ENCODE measurements at regions not wholly inside any gene's neighbourhood (a gene's known extent, or its start where the extent isn't known, plus 50 kb on each side); places are given as distances from the start of the nearest gene placed in this dataset.
"Not testable (repeated sequence)": the region's sequence is repeated elsewhere in the genome, so short reads cannot be mapped to it uniquely, and the experiment has no call there.

DNA sequence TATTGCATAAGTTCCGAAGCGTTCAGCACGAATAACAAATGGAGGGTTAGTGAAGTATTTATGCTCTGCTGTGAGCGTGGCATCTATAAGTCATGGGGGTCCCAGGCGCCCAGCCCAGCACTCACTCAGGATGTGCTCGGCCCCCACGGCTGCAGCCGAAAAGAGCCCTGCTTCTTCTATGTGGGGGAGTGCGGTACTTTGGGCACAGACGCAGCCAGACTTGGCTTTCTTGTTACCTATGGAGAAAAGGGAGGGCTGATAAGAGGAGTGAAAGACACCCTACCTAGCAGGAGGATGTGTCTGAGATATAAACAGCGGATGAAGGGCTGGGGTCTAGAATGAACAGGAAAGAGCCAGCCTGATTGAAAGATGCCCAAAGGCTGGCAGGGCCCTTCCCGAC is 51.4 kb downstream of the MRPL36 start:
- FAIRE-seq = no peak

DNA sequence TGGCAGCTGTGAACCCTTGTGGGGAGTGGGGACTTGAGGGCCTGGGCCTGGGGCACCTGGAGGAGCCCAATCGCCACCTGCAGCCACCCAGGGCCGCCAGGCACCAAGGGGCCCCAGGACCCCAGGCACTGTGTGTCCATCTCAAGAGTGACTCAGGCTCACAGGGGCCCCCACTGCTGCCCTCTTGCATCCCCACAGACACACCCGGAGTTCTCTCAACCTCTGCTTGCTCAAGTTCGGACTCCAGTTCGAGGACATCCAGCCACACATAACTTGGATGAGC is 51.9 kb downstream of the MRPL36 start:
- FAIRE-seq = no peak

DNA sequence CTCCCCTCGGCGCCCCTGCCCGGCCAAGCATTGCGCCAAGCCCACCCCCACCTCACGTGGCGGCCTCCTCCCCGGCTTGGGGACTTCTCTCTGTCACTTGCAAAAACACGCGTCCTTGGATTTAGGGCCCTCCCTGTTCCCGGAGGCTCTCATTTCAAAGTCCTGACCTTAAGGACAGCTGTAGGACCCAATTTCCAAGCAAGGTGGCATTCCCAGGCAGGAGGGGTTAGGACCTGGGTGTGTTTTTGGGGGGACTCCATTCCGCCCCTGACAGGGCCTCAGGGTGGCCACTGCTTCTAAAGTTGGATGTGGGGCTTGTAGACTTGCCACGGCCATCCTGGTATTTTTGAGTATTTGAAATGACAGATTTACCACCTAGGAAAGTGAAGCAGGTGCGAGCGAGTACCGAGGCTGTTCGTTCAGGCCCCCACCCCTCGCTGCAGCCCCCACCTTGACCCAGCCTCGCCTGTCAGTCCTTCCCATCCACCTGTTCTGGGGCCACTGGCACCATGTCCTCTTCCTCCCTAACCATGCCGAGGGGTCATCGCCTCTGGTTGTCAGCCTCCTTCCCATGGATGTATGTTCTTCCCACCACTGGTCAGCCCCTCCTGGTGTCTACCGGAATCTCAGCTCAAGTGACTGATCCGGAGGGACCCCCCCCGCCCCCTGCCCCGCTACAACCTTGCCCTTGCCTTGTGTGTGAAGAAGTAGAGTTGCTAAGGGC is 52.4 kb downstream of the MRPL36 start:
- FAIRE-seq = no peak

DNA sequence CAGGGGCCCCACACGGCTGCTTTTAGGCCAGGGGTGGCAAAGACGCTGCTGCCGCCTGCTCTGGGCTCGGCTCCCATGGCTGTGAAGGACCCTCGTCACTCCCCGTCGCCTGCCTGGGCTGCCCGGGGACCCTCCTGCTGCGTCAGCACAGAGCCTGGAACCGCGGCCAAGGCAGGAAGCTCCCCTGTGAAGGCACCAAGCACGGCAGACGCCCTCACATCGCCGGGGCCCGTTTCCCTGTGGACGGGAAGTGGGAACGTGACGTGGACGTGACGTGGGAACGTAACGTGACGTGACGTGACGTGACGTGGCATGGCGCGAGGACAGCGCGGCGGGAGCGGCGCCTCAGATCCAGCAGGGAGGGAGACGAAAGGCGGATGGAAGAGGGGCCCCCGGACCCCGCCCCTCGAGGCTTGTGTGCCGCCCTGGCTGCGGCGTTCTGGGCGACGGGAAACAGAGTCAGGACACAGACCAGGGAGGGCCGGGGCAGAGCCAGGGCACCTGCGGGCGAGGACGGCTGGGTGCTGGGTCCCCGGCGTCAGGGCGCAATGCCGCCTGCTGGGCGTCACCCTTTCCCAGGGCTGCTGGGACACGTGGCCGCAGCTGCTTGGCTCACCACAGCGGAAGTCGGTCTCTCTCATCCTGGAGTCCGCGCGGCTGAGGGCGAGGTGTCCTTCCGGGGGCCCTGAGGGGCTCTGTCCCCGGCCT is 53.1 kb downstream of the MRPL36 start:
- no peak for FAIRE-seq

DNA sequence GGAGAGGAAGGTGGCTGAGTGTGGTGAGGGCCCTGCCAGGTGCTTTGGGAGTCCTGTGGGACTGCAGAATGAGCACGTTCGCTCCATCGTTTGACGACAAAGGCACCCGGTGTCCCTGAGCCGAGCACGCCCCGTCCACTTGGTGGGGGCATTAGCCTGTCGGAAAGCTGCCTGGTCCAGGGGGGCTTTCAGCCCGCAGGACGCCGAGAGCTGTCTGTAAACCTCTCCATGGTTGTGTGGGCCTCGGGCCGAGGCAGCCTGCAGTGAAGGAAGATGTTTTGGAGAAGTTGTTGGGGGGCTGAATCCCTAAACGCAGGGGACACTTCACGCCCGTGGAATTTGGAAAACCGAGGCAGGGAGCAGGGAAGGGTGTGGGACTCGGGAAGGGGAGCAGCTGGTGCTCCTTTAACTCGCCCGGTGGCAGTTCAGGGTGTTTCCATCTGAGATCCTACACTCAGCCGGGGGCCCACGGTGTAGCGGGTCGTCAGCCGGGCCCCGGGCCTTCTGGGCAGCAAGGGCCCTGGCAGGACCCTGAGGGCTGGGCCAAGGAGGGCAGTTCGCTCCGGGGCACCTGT is 53.8 kb downstream of the MRPL36 start:
- no peak for FAIRE-seq

DNA sequence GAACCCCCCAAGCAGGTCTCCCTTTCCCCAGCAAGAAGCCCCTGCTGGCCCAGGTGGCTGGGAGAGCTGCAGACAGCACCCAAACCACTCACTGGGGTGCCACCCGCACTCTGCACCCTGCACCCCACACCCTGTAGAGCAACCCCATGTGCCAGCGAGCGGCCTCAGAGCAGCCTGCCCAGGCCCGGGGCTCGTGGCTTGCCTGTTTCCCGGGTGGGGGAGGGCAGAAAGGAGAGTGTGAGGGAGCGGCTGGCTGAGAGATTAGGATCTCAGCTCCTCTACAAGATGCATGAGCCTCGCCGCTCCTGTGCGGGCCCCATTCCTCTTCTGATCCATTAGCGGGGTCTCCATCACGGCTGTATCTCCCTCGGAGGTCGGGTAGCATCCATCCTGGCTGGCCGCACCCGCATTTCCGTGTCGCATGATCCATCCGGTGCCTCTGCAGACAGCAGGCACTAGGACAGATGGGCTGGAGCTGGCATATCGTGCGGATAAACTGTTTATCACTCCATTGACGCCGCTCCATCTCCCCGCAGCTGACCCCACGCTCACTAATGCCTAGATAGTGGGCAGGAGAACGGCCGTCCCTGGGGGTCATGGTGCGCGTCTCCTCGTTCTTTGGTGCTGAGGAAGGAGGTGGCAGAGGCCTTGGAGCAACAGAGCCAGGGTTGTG is 54.4 kb downstream of the MRPL36 start:
- no peak for FAIRE-seq

DNA sequence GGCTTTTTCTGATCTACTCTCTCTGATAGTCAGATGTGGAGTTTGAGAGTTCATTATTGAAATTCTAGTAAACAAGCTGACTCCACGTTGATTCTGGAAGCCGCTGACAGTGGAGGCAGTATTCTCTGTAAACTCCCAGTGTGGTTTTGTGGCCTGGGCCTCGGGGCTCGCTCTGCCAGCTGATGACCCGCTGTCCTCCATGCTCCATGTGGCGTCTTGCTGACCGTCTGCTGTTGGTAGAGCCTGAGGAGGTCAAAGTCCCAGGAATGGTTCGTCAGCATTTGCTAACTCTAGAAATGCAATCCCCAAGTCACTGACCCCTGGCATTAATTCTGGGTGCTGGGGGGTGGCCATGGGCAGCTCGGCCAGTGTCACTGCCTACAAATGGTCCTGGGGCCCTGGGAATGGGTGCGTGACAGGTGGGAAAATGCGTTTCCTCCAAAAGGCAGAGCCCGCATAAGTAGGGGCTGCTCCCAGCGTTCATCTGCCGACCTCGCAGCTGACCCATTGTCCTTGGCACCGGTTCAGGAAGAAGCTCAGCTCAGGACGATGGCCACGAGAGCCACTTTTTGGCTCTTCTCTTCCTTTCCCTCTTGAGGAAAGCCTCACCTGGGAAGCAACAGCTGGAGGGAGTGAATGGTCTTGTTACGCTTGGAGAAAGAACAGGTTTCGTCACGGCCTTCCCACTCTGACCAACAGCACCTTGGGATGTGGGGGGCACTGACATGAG is 55.1 kb downstream of the MRPL36 start:
- FAIRE-seq = no peak

DNA sequence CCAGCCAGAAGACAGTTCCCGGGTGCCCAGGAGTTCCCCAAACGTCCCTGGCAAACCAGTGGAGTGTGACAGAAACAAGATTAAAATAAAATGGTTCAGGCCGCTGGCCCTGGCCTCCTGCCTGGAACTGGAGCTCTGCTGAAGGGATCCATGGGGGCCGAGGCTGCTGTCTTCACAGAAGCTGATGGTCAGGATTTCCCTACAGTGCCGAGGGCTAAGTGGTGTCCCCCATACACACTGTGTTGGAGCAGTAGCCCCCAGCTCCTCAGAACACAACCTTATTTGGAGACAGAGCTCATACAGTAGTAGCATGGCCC is 55.9 kb downstream of the MRPL36 start:
- no peak for FAIRE-seq

DNA sequence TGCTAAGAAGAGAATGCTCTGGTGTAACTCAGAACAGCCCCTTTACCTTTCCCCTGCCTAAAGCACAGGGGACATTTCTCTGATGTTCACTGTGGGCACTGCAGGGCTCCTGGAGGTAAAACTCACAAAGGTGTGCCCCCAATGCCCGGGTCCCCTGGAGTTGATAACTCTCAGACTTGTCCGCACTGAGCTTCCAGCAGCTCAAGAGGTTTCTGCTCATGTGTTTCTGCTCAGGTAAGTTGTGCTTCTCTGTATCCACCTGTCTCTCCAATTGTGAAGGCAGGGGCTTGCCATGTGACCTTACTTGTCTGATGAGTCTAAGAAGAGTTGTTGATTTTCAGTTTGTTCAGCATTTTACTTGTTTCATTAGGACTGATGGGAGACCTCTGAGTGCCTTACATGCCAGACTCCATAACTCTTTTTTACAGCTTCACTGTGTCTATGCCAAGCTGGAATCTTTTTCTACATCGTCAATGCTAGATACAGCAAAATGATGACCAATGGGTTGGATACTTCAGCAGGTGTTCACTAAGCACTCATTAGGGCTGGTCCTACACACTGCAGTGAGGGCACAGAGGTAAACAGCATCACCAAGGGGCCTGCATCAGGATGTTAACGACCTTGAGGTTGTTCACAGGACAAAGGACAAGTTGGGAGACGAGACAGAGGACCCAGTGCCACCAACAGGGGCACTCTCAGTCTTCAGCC is 56.4 kb downstream of the MRPL36 start:
- no peak for FAIRE-seq

DNA sequence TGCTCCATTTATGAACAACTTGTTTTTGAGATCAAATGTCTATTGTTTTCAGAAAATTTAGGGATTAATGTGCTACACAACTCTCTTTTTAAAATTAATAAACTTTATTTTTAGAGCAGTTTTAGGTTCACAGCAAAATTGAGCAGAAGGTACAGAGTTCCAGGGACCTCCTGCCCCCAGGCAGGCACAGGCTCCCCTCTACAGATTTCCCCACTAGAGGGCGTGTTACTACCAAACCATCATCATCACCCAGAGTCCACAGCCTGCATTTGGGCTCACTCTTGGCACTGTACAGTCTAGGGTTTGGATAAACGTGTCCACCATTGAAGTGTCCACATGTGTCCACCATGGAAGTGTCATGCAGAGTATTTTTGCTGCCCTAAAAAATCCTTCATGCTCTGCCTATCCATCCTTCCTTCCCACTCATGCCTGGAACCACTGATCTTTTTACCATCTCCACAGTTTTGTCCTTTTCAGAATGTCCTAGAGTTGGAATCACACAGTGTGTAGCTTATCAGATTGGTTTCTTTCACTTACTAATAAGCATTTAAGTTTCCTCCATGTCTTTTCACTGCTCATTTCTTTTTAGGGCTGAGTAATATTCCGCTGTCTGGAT is 61.7 kb downstream of the MRPL36 start:
- no peak for FAIRE-seq

DNA sequence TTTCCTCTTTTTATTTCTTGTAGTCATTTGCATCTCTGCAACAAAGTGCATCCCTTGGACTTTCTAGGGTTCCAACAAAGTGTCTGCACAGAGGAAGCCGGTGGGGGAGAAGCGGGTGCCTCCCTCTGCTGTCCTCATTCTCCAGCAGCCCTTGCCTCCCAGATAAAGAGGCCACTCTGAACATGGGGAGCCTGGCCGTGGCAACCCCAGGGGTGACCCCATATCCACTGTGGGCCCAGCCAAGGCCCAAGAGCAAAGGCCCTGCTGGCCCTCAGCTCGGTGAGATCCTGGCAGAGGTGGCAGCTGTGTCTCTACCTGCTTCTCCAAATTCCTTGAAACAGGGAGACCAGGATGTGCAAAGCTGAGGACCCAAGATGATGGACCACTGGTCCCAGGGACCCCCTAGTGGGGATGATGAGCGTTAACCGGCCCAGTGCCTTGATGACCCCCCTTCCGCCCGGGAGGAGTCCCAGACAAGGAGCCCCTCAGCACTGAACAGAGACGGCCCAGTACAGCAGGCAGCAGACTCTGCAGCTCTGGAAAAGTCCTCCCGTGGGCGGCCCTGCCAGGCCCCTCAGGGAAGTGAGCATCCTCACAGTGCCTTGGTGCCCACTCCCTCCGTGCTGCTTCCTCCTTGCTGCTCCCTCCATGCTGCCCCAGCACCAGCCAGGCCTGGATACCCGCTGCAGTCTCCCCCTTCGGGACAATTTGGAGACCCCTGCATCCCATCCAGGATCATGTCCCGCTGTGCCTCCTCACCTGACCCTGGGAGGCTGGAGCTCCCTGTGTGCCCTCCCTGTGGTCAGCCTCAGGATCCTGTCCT is 62.5 kb downstream of the MRPL36 start:
- FAIRE-seq = no peak

DNA sequence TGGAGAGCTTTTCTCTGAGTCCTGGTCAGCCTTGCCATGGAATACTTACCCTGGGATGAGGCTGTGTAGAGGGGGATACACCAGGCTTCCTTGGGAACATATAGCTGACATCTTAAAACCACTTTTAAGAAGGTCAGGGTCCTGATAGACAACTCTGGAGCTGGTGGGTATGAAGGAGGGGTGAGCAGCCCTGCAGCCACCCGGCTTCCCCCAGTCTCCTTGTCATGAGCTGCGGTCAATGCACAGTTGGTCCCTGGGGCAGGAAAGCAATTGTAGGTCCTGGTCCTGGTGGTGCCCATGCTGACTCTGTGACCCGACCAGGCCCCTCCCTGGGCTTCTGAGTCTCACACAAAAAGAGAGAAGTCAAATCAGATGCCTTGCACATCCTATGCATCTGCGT is 63.6 kb downstream of the MRPL36 start:
- no peak for FAIRE-seq

DNA sequence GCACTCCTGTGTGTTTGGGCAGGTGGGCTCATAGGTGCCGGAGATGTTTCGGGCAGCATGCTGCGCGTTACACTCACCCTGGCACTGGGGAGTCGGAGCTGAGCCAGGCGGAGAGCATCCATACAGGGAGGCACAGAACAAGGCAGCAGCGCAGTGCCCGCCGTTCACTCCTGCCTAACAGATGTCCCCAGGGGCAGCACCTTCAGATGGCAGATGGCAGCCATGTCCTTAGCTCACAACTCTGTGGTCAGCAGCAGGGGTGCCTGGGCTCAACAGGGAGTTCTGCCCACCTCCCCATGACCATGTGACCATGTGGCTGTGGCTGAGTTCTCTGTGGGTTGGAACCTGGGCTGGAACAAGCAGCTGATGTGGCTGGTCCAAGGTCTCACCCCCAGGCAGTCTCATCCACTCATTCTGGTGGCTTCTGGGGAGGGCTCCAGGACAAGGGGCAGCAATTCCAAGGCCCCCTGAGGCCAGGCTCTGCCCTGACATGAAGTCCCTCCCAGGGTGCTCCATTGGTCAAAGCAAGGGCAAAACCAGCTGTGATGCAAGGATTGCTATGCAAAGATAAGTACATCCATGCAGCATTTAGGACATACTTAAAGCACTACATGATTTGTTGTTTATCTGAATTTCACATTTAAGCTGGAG is 64.2 kb downstream of the MRPL36 start:
- no peak for FAIRE-seq

DNA sequence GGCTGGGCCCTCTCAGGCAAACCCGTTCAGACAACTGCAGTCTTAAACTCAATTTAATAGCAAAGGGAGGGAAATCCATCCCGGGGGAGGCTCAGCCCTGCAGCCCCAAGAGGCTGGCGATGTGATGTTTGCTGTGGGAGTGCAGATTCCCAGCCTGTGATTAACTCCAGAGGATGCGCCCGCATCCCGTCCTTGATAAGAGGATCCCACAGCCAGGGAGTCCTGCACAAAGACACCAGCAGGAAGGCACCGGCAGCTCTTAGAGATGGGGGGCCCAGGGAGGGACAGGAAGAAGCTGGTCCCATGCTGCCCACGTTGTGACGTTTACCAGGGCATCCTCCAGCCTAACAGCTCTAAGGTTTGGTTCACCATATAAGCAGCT is 64.7 kb downstream of the MRPL36 start:
- no peak for FAIRE-seq

DNA sequence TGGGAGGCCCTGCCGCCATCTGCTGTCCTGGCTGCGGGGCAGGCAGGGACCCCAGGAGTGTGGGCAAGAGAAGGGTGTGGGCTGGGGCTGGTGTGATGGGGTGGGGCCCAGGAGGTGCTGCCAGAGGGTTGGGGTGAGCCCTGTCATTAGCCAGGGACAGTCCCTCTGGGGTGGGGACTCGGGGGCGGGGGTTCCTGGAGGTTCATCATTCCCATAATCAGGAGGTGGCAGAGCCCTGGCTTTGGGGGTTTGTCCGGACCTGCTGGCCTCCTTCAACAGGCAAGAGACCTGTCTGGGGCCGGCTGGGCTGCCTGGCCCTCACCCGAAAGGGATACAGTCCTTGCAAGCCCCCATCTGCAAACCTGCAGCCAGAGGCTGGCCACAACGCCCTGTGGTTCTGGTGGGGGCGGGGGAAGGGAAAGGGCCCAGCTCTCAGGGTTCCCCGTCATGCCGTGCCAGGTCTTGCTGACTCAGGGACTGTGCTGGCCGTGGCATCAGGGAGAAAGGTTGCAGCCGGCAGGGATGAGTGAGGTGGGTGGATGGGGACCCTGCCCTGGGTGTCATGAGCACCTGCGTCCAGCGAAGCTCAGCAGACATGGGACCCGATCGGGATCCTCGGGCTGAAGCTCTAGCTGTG is 65.2 kb downstream of the MRPL36 start:
- FAIRE-seq = no peak

DNA sequence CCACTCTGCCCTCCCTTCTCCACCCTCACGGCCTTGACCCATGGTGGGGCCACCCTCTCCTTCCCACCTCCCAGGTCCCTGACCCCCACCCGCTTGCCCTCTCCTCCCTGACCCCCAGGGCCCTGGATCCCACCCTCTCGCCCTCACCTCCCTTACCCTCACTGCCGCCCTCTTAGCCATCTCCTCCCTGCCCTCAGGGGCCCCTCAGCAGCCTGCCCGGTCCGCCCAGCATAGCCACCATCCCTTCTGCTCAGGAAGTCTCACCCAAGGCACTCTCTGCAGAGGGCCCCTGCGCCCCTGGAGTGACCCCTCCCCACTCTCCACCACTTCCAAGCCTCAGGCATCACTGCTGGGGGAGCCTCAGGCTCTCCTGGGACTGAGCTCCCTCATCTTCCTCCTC is 66.3 kb downstream of the MRPL36 start:
- FAIRE-seq = no peak

DNA sequence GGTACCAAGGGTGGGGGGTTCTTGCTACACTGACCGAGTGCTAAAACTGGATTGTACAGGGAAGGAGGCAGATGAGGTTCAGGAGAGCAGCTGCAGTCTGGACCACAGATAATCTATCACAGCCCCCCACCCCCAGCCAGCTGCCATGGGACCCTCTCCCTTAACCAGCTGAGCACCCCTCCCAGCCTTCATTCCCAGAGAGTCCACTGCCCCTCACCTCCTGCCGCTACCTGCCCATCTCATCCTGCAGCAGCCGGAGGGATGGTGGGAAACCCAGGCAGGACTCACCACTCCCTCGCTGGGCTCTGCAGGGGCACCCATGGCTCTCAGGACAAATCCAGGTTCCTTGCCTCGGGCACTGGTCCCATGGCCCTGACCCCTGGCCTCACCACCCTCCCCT is 66.7 kb downstream of the MRPL36 start:
- no peak for FAIRE-seq

DNA sequence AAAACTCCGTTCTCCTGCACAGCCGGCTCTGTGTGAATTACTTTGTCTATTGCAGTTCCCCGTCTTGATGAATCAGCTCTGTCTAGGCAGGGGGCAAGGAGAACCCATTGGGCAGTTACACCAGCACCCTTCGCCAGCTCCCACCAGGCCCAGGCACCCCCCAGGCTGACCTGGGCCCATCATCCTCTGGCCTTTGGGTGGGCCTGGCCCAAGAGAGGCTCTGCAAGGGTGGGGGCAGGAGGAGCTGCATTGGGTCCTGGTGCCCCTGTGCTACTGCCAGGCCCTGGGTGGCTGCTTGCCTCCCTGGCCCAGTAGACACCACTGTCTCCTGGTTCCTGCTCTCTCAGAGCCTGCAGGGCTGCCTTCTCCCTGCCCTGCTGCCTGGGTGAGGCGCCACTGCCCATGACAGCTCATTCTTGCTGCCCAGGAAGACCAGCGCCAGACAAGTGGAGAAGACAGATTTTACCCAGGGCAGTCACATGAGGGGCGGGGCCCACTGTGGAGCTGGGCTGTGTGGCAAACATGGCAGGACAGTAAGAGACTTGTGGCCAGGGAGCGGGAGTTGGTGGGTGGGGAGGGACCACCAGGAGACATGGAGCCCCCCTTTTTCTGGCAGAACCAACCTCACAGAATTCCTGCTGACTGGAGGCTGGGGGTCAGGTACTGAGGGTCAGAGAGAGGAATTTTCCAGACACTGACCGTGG is 67.2 kb downstream of the MRPL36 start:
- FAIRE-seq = no peak

DNA sequence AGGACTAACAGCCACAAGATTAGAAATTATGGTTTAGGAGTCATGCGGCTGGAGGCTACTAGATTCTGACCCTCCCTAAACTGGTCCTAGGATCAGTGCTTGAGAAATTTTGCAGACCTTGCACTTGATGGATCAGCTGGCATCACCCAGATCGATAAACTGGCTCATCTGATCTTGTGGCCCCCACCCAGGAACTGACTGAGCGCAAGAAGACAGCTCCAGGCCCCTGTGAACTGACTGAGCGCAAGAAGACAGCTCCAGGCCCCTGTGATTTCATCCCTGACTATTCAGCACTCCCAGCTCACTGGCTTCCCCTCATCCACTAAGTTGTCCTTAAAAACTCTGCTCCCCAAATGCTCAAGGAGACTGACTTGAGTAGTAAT is 67.8 kb downstream of the MRPL36 start:
- not testable (repeated sequence) for FAIRE-seq

DNA sequence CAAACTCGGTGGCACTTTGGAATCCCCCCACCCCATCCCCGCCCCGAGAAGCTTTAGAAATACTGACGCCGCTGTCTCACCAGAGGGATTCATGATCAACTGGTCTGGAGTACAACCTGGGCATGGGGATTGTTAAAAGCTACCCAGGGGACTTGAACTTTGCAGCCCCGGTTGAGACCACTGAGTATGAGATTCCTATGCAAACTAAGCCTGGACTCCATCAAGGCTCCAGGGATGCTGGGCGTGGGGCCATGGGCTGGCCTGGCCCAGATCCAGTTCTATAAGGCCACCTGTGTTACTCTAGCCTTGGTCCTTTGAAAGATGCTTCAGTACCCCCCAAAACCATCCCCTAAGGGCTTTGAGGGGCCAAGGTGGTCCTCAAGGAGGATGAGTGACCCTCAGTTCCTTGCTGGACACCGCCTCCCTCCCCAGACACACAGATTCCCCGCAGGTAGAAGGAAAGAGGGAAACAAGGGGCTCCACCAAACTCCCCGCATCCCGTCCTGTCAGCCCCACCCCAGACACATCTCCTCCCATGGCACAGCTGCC is 68.5 kb downstream of the MRPL36 start:
- FAIRE-seq = no peak

Data from G401.6 (cell line).